Right lobe of liver (tissue), 6 donors: ENCODE measurements at regions not wholly inside any gene's neighbourhood (a gene's known extent, or its start where the extent isn't known, plus 50 kb on each side); places are given as distances from the start of the nearest gene placed in this dataset.

Source experiments
- ATAC-seq, 4 donors: fragments of 200-7000 bp; cut with Tn5 transposase; one replicate each; pipeline ENCODE4 v1.9.1; 2020; ENCODE audit warnings: mild to moderate bottlenecking in 4 of 4, moderate library complexity in 4 of 4
- DNase-seq, 3 donors: peaks; one replicate each; pipeline ENCODE4 v3.0.0-alpha.2; 2020
- H3K27ac ChIP-seq, 3 donors: fragments of 200-600 bp; one replicate each; pipeline ENCODE4 v1.8.0; 2022
- H3K27me3 ChIP-seq, 2 donors: fragments of 200-600 bp; one replicate each; pipeline ENCODE4 v1.8.0; 2022
- H3K36me3 ChIP-seq, 4 donors: fragments of 200-600 bp; sonication (generic) in 1 of 4; one replicate each; pipeline versions ENCODE4 v1.5.1 to v1.8.0; 2017 to 2022; ENCODE audit warnings: control low read depth in 1 of 4
- H3K4me1 ChIP-seq, 4 donors: fragments of 200-600 bp; sonication (generic) in 1 of 4; one replicate each; pipeline versions ENCODE4 v1.5.1 to v1.8.0; 2017 to 2022; ENCODE audit warnings: control low read depth in 1 of 4
- H3K4me3 ChIP-seq, 3 donors: fragments of 200-600 bp; one replicate each; pipeline ENCODE4 v1.8.0; 2022
- H3K9me3 ChIP-seq, 4 donors: fragments of 200-600 bp; sonication (generic) in 1 of 4; one replicate each; pipeline versions ENCODE4 v1.5.1 to v1.8.0; 2017 to 2022; ENCODE audit warnings: control low read depth in 1 of 4
- POLR2A ChIP-seq: fragments of 450-650 bp; IDR thresholded peaks from one replicate; pipeline ENCODE4 v1.6.1; 2017; ENCODE audit warnings: antibody characterized with exemption, mild to moderate bottlenecking
- WGBS: methylation state at CpG from one replicate; pipeline ENCODE4 v1.1.6; 2018; ENCODE audit warnings: low coverage, low lambda C conversion rate; ENCODE audit not compliant: insufficient coverage; ENCODE audit errors: missing lambda C conversion rate; 5-methylcytosine and 5-hydroxymethylcytosine counted together
- intact Hi-C, 2 donors: fragments of 100-400 bp; cut with DNase I; formaldehyde crosslinking; loops; one replicate each; pipeline versions ENCODE4 v1.11.2 to v1.14.1; 2022
- TF ChIP-seq, protein P1 (sequence below), 4 donors: fragments of 200-600 bp in 3 of 4; fragments of 450-650 bp in 1 of 4; IDR thresholded peaks; one replicate each; pipeline versions ENCODE4 v1.5.1 to v1.8.0; 2016 to 2022; ENCODE audit warnings: antibody characterized with exemption in 4 of 4, mild to moderate bottlenecking in 2 of 4
- donor health status: DM: no; HTN: yes; CAD: no.
- donor health status: DM: no; HTN: no; CAD: no.
- donor health status: DM: no; HTN: no; CAD: no.
- donor health status: DM: no; HTN: yes; CAD: no.
- donor health status: DM: no; HTN: yes; CAD: no.

DNA sequence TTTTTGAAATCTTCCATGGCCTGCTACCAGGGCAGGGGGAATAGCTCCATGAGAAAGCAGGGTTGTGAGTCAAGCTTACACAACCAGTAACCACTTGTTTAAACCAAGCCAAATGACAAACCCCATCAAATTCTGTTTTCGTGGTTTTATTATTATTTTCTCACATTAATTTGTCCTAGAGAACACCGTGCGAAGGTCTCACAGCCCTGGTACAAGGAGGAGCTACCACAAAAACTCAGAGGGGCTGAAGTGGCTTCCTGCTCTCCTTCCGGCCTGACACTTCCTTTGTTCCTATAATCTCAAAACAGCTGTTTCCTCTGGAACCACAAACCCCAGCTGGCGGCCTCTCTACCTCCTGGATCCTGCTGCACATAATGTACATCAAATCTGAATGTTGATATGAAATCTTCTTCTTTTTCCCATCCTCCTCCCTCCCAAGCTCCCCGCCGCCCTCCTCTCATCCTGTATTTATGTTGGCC, 375.9 kb downstream of the MCTP2 start:
- 33% methylated on average over 7 of the region's 7 CpGs for WGBS
- H3K9me3 ChIP-seq: no peaks in the 10 kb centered on the region
- no peaks in the 10 kb centered on the region for H3K27me3 ChIP-seq
- H3K4me3 ChIP-seq: no peak overlapping the region
- H3K36me3 ChIP-seq: no peaks in the 10 kb centered on the region
- intact Hi-C loops: no loop called here
- ATAC-seq (peak; percentile 48 to 75 (median 58)), DNase-seq (peak in 1 of 3 donors; percentile 31)
- no peaks in the 10 kb centered on the region for H3K4me1 ChIP-seq
- H3K27ac ChIP-seq: no peak overlapping the region
- TF ChIP-seq, protein P1, sequence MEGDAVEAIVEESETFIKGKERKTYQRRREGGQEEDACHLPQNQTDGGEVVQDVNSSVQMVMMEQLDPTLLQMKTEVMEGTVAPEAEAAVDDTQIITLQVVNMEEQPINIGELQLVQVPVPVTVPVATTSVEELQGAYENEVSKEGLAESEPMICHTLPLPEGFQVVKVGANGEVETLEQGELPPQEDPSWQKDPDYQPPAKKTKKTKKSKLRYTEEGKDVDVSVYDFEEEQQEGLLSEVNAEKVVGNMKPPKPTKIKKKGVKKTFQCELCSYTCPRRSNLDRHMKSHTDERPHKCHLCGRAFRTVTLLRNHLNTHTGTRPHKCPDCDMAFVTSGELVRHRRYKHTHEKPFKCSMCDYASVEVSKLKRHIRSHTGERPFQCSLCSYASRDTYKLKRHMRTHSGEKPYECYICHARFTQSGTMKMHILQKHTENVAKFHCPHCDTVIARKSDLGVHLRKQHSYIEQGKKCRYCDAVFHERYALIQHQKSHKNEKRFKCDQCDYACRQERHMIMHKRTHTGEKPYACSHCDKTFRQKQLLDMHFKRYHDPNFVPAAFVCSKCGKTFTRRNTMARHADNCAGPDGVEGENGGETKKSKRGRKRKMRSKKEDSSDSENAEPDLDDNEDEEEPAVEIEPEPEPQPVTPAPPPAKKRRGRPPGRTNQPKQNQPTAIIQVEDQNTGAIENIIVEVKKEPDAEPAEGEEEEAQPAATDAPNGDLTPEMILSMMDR (IDR thresholded peaks at IDR 0.05): no peak
- no peak for TF ChIP-seq POLR2A

DNA sequence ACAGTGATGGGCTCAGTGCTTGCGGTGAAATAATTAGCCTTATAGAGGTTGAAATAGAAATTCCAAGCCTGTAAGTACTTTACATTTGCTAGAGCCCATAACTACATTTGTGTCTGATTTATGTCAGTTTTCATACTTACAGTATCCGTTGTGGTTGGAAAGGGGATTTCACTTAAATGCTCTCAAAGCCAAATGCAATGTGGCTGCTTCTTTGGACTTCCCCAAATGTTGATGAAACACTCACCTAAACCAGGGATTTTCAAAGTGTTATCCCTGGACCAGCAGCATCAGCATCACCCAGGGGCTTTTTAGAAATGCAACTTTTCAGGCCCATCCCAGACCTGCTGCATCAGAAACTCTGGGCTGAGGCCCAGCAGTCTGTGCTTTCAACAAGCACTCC, 378.7 kb downstream of the MCTP2 start:
- no peaks in the 10 kb centered on the region for H3K9me3 ChIP-seq
- TF ChIP-seq, protein P1 (IDR thresholded peaks at IDR 0.05): no peak
- no peak for TF ChIP-seq POLR2A
- intact Hi-C loops: no loop called here
- no peak overlapping the region for H3K27ac ChIP-seq
- no peaks in the 10 kb centered on the region for H3K4me1 ChIP-seq
- no peak for DNase-seq
- H3K36me3 ChIP-seq: no peaks in the 10 kb centered on the region
- H3K4me3 ChIP-seq: no peak overlapping the region
- H3K27me3 ChIP-seq: no peaks in the 10 kb centered on the region
- 28% methylated on average over 2 of the region's 2 CpGs for WGBS
- ATAC-seq: no peak

DNA sequence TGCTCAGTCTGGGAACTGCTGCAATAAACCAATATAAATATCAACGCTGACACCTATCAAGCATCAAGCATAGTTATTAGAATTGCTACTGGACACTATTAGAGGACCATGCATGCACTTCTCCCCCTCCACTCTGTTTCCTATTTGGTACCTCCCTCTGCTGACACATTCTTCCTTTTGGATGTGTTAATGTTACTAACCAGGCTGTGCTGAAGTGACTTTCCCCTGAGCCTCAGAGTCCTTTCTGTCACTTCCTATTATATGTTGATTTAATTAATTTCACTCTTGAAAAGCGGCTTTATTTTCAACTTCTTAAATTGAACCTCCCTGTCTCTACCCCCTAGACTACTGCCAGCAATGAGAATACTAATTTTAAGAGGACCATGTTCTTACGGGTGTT, 379.1 kb downstream of the MCTP2 start:
- WGBS: 48% methylated on average over 3 of the region's 3 CpGs
- ATAC-seq: no peak
- no peaks in the 10 kb centered on the region for H3K27me3 ChIP-seq
- H3K36me3 ChIP-seq: no peaks in the 10 kb centered on the region
- no peak overlapping the region for H3K4me3 ChIP-seq
- no peaks in the 10 kb centered on the region for H3K4me1 ChIP-seq
- no peak overlapping the region for H3K27ac ChIP-seq
- H3K9me3 ChIP-seq: no peaks in the 10 kb centered on the region
- TF ChIP-seq, protein P1 (IDR thresholded peaks at IDR 0.05): no peak
- no peak for TF ChIP-seq POLR2A
- DNase-seq: no peak
- intact Hi-C loops: no loop called here

DNA sequence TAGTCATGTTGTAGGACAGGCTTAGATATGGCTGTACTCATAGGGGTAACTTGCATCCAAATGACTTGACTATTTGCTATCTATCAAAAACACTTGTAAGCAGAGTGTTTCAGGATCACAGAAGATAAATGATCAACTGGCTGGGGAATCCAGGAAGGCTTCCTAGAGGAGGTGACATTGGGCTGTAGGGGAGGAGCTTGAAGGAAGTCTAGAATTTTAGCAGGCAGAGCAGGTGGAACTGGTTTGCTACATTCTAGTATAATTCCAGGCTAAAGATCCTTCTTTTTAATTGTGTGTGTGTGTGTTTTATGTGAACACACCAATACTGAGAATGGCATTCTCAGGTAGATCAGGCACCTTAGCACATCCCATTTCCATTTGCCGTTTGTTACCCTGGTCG, 380.3 kb downstream of the MCTP2 start:
- H3K36me3 ChIP-seq: no peaks in the 10 kb centered on the region
- DNase-seq: no peak
- H3K27ac ChIP-seq: no peak overlapping the region
- H3K4me1 ChIP-seq: no peaks in the 10 kb centered on the region
- no peak for ATAC-seq
- H3K27me3 ChIP-seq: no peaks in the 10 kb centered on the region
- intact Hi-C loops: no loop called here
- WGBS: 67% methylated on average over 2 of the region's 2 CpGs
- no peak overlapping the region for H3K4me3 ChIP-seq
- no peaks in the 10 kb centered on the region for H3K9me3 ChIP-seq
- no peak for TF ChIP-seq POLR2A
- TF ChIP-seq, protein P1 (IDR thresholded peaks at IDR 0.05): no peak

DNA sequence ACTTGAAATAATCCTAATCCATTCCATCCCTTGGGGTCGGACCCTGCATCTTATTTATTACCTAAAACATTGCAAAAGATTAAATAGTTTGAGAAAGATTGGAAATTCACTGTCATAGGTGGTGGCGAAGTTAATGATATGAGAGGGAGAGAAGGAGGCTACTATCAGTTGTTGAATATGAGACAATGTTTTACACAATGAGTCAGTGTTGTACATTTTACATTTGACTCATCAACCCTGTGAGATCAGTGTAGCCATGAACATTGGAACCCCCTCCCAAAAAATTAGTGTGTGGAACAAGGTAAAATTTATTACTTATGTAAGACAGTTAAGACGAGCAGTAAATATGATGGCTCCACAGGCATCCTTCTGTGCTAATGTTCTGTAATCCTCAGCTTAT, 384.3 kb downstream of the MCTP2 start:
- TF ChIP-seq, protein P1 (IDR thresholded peaks at IDR 0.05): no peak
- TF ChIP-seq POLR2A: no peak
- Histone ChIP-seq H3K27me3 (no peaks in the 10 kb centered on the region), H3K4me3 (no peak overlapping the region), H3K27ac (no peak overlapping the region), H3K9me3 (no peaks in the 10 kb centered on the region), H3K36me3 (no peaks in the 10 kb centered on the region), H3K4me1 (no peaks in the 10 kb centered on the region)
- ATAC-seq (no peak), DNase-seq (no peak)
- WGBS: 43% methylated on average over 3 of the region's 3 CpGs
- intact Hi-C loops: no loop called here
